ENCODE measurements at regions not wholly inside any gene's neighbourhood (a gene's known extent, or its start where the extent isn't known, plus 50 kb on each side); places are given as distances from the start of the nearest gene placed in this dataset.

DNA sequence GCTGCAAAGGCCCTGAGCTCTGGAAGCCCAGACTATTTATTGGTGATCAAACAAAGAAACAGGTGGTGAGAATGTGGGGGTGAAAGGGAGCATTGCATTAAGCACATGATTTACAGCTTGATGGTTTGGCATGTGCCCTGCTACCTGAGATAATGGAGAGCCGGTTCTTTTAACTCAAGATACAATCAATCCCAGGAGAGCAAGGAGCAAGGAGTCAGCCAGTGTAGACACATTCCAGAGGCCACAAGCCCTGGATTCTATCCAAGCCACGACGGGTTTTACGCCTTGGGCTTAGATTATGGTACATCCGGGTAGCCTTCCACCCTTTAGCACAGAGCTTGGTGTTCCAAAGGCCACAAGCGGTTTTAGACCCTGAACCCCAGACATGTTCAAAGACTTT is 292.2 kb downstream of the CYLC2 start:
- TF ChIP-seq POLR2A (IDR thresholded peaks at IDR 0.05; ENCODE audit: low read length) (no peak), GATA1 (IDR thresholded peaks at IDR 0.05; ENCODE audit: low read depth, low read length) (no peak)

Measured in erythroblast (primary cell).